Spleen (tissue), 11 donors: ENCODE measurements at regions not wholly inside any gene's neighbourhood (a gene's known extent, or its start where the extent isn't known, plus 50 kb on each side); places are given as distances from the start of the nearest gene placed in this dataset.

ENCODE experiments used
- DNase-seq: peaks from one replicate; pipeline ENCODE4 v3.0.0-alpha.2; 2020
- H3K27ac ChIP-seq, 8 donors: fragments of 200-600 bp; sonication (generic) in 7 of 8; 1 replicate in 4 of 8; 2 replicates in 4 of 8; pipeline versions ENCODE4 v1.5.0 to v1.8.0; 2016 to 2021; ENCODE audit warnings: inconsistent platforms in 4 of 8, mild to moderate bottlenecking in 4 of 8, moderate library complexity in 1 of 8
- H3K27me3 ChIP-seq, 7 donors: fragments of 200-600 bp; sonication (generic) in 6 of 7; replicated peaks in 1 of 7; 1 replicate in 4 of 7; 2 replicates in 3 of 7; pipeline versions ENCODE4 v1.5.0 to v1.8.0; 2016 to 2021; ENCODE audit warnings: inconsistent platforms in 3 of 7, mild to moderate bottlenecking in 1 of 7
- H3K36me3 ChIP-seq, 6 donors: fragments of 200-600 bp; sonication (generic) in 5 of 6; 1 replicate in 4 of 6; 2 replicates in 2 of 6; pipeline versions ENCODE4 v1.5.0 to v1.8.0; 2016 to 2021; ENCODE audit warnings: inconsistent platforms in 2 of 6
- H3K4me1 ChIP-seq, 6 donors: fragments of 200-600 bp; sonication (generic) in 5 of 6; 1 replicate in 3 of 6; 2 replicates in 3 of 6; pipeline versions ENCODE4 v1.5.0 to v1.8.0; 2016 to 2021; ENCODE audit warnings: inconsistent platforms in 3 of 6
- H3K4me3 ChIP-seq, 8 donors: fragments of 200-600 bp; sonication (generic) in 7 of 8; 1 replicate in 4 of 8; 2 replicates in 4 of 8; pipeline versions ENCODE4 v1.5.0 to v1.8.0; 2016 to 2021; ENCODE audit warnings: inconsistent platforms in 4 of 8, mild to moderate bottlenecking in 4 of 8, moderate library complexity in 2 of 8
- H3K9me3 ChIP-seq, 8 donors: fragments of 200-600 bp; sonication (generic) in 7 of 8; 1 replicate in 4 of 8; 2 replicates in 4 of 8; pipeline versions ENCODE4 v1.5.0 to v1.8.0; 2016 to 2021; ENCODE audit warnings: inconsistent platforms in 4 of 8
- POLR2A ChIP-seq, 3 donors: fragments of 450-650 bp; IDR thresholded peaks; one replicate each; pipeline ENCODE4 v1.5.1; 2017; ENCODE audit warnings: antibody characterized with exemption in 3 of 3, mild to moderate bottlenecking in 1 of 3
- POLR2AphosphoS5 ChIP-seq, 3 donors: sonication (generic); formaldehyde crosslinking; IDR thresholded peaks; one replicate each; pipeline ENCODE4 v1.5.1; 2017; ENCODE audit warnings: antibody characterized with exemption in 3 of 3
- WGBS, 5 donors: extraction: QIAGEN DNeasy Blood & Tissue Kit in 3 of 5; methylation state at CpG; one replicate each; pipeline versions ENCODE4 v1.1.5 to v1.1.7; 2013 to 2018; 5-methylcytosine and 5-hydroxymethylcytosine counted together
- intact Hi-C: fragments of 100-400 bp; cut with DNase I; formaldehyde crosslinking; loops from one replicate; pipeline ENCODE4 v1.15.0; 2023; ENCODE audit warnings: low total_unique reads
- TF ChIP-seq, protein P1 (sequence below), 11 experiments: fragments of 200-600 bp in 7 of 11; fragments of 450-650 bp in 4 of 11; sonication (generic) in 4 of 11; IDR thresholded peaks in 8 of 11; conservative IDR thresholded peaks in 3 of 11; 1 replicate in 7 of 11; 2 replicates in 4 of 11; pipeline versions ENCODE4 v1.4.0 to v1.8.0; 2016 to 2021; ENCODE audit warnings: antibody characterized with exemption in 11 of 11, inconsistent platforms in 4 of 11, mild to moderate bottlenecking in 1 of 11
- donor health status: healthy with polysubstance abuse.
- donor health status: DM: no; HTN: no; CAD: no; lungs with moderate emphysema.
- donor health status: DM: no; HTN: no; CAD: no.
- donor health status: Bipolar disorder and iron deficiency.
- donor health status: healthy.
- donor health status: DM: no; HTN: no; CAD: no.
- donor health status: DM: yes; HTN: yes; CAD: no.

DNA sequence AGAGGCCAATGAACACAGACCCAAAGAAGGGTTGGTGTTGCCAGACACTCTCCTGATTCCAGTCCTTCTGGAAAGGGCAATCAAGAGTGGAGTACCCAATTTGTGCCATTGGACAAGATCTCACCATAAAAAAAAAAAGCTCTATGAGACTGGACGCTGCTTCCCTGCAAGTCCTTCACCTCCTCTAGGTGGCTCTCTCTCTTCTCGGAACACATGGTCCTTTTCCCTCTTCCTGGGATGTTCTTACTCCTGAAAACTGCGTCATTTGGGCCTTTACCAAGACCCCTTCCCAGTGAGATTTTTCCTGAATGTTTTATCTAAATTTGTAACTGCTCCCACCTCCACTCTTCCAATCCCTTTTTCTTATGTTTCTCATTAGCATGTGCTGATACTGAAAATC lies 280.8 kb downstream of the FOXA2 start:
- H3K4me3 ChIP-seq: no peak overlapping the region
- DNase-seq: no peak
- no peak overlapping the region for H3K27ac ChIP-seq
- H3K4me1 ChIP-seq: no peaks in the 10 kb centered on the region
- 42 to 69% (median 62%) methylated on average over 3 of the region's 3 CpGs for WGBS, 5 donors
- H3K36me3 ChIP-seq: no peaks in the 10 kb centered on the region
- H3K27me3 ChIP-seq: peaks cover 0 to 12% (median 0%) of the 10 kb centered on the region in 7 donors
- no peak for TF ChIP-seq POLR2AphosphoS5 (IDR thresholded peaks at IDR 0.05)
- TF ChIP-seq, protein P1, sequence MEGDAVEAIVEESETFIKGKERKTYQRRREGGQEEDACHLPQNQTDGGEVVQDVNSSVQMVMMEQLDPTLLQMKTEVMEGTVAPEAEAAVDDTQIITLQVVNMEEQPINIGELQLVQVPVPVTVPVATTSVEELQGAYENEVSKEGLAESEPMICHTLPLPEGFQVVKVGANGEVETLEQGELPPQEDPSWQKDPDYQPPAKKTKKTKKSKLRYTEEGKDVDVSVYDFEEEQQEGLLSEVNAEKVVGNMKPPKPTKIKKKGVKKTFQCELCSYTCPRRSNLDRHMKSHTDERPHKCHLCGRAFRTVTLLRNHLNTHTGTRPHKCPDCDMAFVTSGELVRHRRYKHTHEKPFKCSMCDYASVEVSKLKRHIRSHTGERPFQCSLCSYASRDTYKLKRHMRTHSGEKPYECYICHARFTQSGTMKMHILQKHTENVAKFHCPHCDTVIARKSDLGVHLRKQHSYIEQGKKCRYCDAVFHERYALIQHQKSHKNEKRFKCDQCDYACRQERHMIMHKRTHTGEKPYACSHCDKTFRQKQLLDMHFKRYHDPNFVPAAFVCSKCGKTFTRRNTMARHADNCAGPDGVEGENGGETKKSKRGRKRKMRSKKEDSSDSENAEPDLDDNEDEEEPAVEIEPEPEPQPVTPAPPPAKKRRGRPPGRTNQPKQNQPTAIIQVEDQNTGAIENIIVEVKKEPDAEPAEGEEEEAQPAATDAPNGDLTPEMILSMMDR (IDR thresholded peaks at IDR 0.05 in 8 of 11, conservative IDR thresholded peaks at IDR 0.05 in 3 of 11): no peak
- TF ChIP-seq POLR2A (IDR thresholded peaks at IDR 0.05): no peak
- peaks cover 0 to 6% (median 0%) of the 10 kb centered on the region in 8 donors for H3K9me3 ChIP-seq
- intact Hi-C loops: loop anchor here (10.0 kb wide), 1 partner anchor 589 kb away; no protein-coding TSS in a partner anchor

DNA sequence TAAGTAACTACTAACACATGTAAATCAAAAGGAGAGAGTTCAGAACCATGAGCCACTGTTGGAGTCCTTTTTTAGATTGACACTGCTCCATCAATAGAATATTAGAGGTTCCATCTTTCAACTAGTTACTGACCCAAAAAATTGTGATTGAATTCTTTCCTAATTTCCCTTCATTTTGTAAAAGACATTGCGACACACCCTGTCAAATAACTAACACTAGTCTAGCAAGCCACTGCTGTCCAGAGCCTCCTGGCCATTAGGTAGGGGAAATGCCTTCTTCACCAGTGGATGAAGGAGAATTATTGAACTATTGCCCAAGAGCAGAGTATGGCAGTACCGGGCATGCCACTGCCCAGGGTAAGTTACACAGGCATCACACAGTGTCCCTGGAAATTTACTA lies 282.3 kb downstream of the FOXA2 start:
- Histone ChIP-seq H3K4me1 (no peaks in the 10 kb centered on the region), H3K27ac (no peak overlapping the region), H3K9me3 (peaks cover 0 to 6% (median 0%) of the 10 kb centered on the region in 8 donors), H3K4me3 (no peak overlapping the region), H3K36me3 (no peaks in the 10 kb centered on the region), H3K27me3 (peaks cover 0 to 12% (median 0%) of the 10 kb centered on the region in 7 donors)
- DNase-seq: no peak
- 75 to 93% (median 89%) methylated on average over 2 of the region's 2 CpGs for WGBS, 5 donors
- intact Hi-C loops: loop anchor here (10.0 kb wide), 1 partner anchor 587 kb away; no protein-coding TSS in a partner anchor
- no peak for TF ChIP-seq POLR2AphosphoS5 (IDR thresholded peaks at IDR 0.05)

DNA sequence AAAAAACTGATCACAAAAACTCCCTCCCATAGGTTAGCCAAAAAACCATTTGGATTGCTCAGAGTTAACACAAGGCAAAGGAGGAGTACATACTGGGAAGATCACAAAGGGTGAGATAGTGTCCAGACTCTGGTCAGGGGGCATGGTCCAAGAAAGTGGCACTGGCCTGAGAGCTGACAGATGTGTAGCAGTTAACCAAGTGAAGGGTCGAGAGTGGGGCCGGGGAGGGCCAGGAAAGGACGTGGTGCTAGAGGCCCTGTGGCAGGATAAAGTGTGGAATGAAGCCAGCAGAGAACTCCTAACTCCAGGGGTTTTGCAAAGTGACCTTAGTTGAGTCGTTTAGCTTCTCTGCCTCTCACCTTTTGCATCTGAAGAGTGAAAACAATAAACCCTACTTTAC lies 290.5 kb downstream of the FOXA2 start:
- Histone ChIP-seq H3K4me3 (no peak overlapping the region), H3K36me3 (no peaks in the 10 kb centered on the region), H3K27me3 (peaks cover 0 to 12% (median 0%) of the 10 kb centered on the region in 7 donors), H3K4me1 (no peaks in the 10 kb centered on the region), H3K9me3 (no peaks in the 10 kb centered on the region), H3K27ac (no peak overlapping the region)
- intact Hi-C loops: no loop called here
- TF ChIP-seq POLR2A (IDR thresholded peaks at IDR 0.05) (no peak), POLR2AphosphoS5 (IDR thresholded peaks at IDR 0.05) (no peak)
- TF ChIP-seq, protein P1 (IDR thresholded peaks at IDR 0.05 in 8 of 11, conservative IDR thresholded peaks at IDR 0.05 in 3 of 11): no peak
- 55 to 74% (median 65%) methylated on average over 4 of the region's 4 CpGs for WGBS, 5 donors
- no peak for DNase-seq

DNA sequence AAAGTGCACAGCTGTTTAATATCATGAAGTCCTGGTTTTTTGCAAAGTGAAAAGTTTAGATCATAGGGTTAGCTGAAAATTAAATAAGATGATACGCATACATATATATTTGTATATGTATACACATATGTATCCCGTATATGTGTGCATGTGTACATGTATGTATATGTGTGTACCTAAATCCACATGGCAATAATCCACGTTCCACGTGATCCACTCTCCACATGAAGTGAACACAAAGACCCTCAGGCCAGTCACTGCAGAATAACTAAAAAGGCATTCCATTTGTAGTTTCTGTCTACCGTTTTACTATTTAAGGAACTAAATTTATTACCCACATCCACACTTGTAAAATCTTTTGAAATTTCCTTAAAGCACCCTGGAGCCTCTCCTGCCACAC lies 294.9 kb downstream of the FOXA2 start:
- Histone ChIP-seq H3K27ac (no peak overlapping the region), H3K9me3 (no peaks in the 10 kb centered on the region), H3K4me1 (no peaks in the 10 kb centered on the region), H3K36me3 (no peaks in the 10 kb centered on the region), H3K27me3 (peaks cover 0 to 12% (median 0%) of the 10 kb centered on the region in 7 donors), H3K4me3 (no peak overlapping the region)
- TF ChIP-seq POLR2A (IDR thresholded peaks at IDR 0.05): no peak
- TF ChIP-seq, protein P1 (IDR thresholded peaks at IDR 0.05 in 8 of 11, conservative IDR thresholded peaks at IDR 0.05 in 3 of 11): no peak
- TF ChIP-seq POLR2AphosphoS5 (IDR thresholded peaks at IDR 0.05): no peak
- no peak for DNase-seq
- intact Hi-C loops: no loop called here
- 62 to 72% (median 66%) methylated on average over 5 of the region's 5 CpGs for WGBS, 5 donors

DNA sequence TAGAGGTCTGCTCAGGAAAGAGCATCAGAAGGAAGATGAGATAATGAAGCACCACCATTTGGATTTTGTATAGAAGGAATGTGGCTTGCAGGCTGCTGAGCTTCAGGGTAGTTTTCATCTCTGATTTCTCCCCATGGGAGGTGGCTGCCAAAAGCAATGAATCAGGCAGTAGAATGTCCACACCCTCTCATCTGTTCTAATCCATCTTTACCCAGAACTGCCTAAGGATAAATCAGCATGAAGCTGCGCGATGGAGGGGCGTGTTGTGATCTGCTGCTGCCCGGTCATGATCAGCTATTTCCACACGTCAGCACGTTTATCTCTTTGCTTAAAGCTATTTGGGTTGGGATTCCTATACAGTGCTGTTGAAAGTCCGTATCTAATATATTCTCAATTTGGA lies 295.4 kb downstream of the FOXA2 start:
- Histone ChIP-seq H3K9me3 (no peaks in the 10 kb centered on the region), H3K4me1 (no peaks in the 10 kb centered on the region), H3K27me3 (peaks cover 0 to 12% (median 0%) of the 10 kb centered on the region in 7 donors), H3K4me3 (no peak overlapping the region), H3K36me3 (no peaks in the 10 kb centered on the region), H3K27ac (no peak overlapping the region)
- intact Hi-C loops: no loop called here
- DNase-seq: no peak
- TF ChIP-seq POLR2A (IDR thresholded peaks at IDR 0.05) (no peak), POLR2AphosphoS5 (IDR thresholded peaks at IDR 0.05) (no peak)
- TF ChIP-seq, protein P1 (IDR thresholded peaks at IDR 0.05 in 8 of 11, conservative IDR thresholded peaks at IDR 0.05 in 3 of 11): no peak
- WGBS, 5 donors: 83 to 92% (median 89%) methylated on average over 7 of the region's 7 CpGs
